ENCODE measurements at regions not wholly inside any gene's neighbourhood (a gene's known extent, or its start where the extent isn't known, plus 50 kb on each side); places are given as distances from the start of the nearest gene placed in this dataset.

DNA sequence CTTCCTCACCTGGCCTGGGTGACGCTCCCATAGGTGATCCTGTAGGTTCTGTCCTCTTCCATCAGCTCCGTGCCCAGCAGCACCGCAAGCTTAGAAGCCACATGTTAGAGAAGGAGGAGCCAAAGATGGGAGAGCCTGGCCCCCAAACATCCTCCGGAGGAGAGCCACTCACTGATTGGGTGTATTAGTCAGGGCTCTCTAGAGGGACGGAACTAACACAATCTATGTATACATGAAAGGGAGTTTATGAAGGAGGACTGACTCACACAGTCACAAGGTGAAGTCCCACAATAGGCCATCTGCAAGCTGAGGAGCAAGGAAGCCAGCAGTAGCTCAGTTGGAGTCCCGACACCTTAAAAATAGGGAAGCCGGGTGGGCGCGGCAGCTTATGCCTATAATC lies 1273.1 kb upstream of the TMEM132C start:
- H3K9me3 ChIP-seq: no peaks in the 10 kb centered on the region
- H3K4me3 ChIP-seq: no peak overlapping the region
- TF ChIP-seq, protein P1, sequence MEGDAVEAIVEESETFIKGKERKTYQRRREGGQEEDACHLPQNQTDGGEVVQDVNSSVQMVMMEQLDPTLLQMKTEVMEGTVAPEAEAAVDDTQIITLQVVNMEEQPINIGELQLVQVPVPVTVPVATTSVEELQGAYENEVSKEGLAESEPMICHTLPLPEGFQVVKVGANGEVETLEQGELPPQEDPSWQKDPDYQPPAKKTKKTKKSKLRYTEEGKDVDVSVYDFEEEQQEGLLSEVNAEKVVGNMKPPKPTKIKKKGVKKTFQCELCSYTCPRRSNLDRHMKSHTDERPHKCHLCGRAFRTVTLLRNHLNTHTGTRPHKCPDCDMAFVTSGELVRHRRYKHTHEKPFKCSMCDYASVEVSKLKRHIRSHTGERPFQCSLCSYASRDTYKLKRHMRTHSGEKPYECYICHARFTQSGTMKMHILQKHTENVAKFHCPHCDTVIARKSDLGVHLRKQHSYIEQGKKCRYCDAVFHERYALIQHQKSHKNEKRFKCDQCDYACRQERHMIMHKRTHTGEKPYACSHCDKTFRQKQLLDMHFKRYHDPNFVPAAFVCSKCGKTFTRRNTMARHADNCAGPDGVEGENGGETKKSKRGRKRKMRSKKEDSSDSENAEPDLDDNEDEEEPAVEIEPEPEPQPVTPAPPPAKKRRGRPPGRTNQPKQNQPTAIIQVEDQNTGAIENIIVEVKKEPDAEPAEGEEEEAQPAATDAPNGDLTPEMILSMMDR (IDR thresholded peaks at IDR 0.05): no peak
- TF ChIP-seq POLR2A (IDR thresholded peaks at IDR 0.05): no peak
- no peak for ATAC-seq
- H3K4me1 ChIP-seq: no peaks in the 10 kb centered on the region
- H3K36me3 ChIP-seq: no peaks in the 10 kb centered on the region
- 93 to 95% (median 94%) methylated on average over 9 of the region's 9 CpGs for WGBS, 4 donors
- DNase-seq: no peak
- H3K27me3 ChIP-seq: peaks cover 0 to 20% (median 0%) of the 10 kb centered on the region in 9 donors
- no peak overlapping the region for H3K27ac ChIP-seq
- intact Hi-C loops (cut with DNase I): no loop called here

DNA sequence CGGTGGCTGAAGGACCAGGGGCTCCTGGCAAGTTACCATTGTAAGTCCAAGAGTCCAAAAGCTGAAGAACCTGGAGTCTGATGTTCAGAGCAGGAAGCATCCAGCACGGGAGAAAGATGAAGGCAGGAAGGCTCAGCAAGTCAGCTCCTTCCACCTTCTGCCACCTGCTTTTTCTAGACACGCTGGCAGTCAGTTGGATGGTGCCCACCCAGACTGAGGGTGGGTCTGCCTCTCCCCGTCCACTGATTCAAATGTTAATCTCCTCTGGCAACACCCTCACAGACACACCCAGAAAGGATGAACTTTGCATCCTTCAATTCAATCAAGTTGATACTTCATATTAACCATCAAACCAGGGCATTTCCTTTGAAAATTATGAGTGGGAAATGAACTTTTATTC lies 1272.4 kb upstream of the TMEM132C start:
- Histone ChIP-seq H3K4me1 (no peaks in the 10 kb centered on the region), H3K9me3 (no peaks in the 10 kb centered on the region), H3K27ac (no peak overlapping the region), H3K4me3 (no peak overlapping the region), H3K27me3 (peaks cover 0 to 20% (median 0%) of the 10 kb centered on the region in 9 donors), H3K36me3 (no peaks in the 10 kb centered on the region)
- intact Hi-C loops (cut with DNase I): no loop called here
- WGBS, 4 donors: 59 to 76% (median 70%) methylated on average over 4 of the region's 4 CpGs
- DNase-seq (no peak), ATAC-seq (no peak)
- TF ChIP-seq POLR2A (IDR thresholded peaks at IDR 0.05): no peak
- TF ChIP-seq, protein P1 (IDR thresholded peaks at IDR 0.05): no peak

DNA sequence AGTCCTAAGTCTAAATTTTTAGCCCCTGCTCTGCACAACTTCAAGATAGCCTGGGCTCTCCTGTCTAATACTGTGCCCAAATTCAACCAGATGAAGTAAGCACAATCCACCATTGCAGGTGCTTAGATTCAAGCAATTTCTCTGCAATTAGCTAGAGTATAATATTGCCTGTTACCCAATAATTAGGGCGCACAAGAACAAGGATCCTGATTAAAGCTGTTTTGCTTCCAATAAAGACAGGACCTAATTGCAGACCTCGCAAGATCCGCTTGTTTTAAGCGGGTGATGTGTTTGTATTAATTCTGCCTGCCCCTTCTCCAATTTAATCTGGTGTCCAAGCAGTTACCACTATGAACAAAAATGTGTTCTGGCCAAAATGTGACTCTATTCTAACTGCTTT lies 1268.9 kb upstream of the TMEM132C start:
- H3K36me3 ChIP-seq: no peaks in the 10 kb centered on the region
- DNase-seq (no peak), ATAC-seq (no peak)
- WGBS, 4 donors: 85 to 93% (median 89%) methylated on average over 4 of the region's 4 CpGs
- peaks cover 0 to 21% (median 0%) of the 10 kb centered on the region in 9 donors for H3K27me3 ChIP-seq
- H3K4me1 ChIP-seq: no peaks in the 10 kb centered on the region
- no peaks in the 10 kb centered on the region for H3K9me3 ChIP-seq
- intact Hi-C loops (cut with DNase I): no loop called here
- no peak overlapping the region for H3K4me3 ChIP-seq
- TF ChIP-seq, protein P1 (IDR thresholded peaks at IDR 0.05): no peak
- TF ChIP-seq POLR2A (IDR thresholded peaks at IDR 0.05): no peak
- H3K27ac ChIP-seq: no peak overlapping the region

DNA sequence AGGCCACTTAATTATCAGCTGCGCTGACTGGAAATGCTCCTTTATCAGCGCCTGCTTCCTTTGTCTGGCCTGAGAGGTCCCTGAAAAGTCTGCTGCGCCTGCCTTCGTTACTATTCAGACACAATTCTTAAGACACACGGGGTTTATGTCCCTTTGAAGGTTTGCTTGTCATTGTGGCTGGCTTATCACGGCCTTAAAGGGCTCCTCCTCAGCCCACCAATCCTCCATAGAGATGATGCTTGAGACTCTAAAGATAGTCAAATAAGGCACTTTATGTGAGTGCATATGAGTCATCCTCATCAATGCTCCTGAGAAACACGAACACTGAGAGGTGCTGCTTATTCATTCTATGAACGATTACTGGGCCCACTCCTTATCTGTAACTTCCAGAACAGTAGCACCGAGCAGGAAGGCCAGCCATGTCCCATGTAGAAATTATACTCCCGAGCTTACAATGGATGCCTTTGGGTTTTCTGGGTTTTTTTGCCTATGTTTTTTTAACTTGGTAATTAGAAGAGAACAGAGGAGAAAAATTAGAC lies 1268.2 kb upstream of the TMEM132C start:
- ATAC-seq: no peak
- DNase-seq: no peak
- H3K36me3 ChIP-seq: no peaks in the 10 kb centered on the region
- WGBS, 4 donors: 12 to 16% (median 15%) methylated on average over 10 of the region's 10 CpGs
- H3K4me3 ChIP-seq: no peak overlapping the region
- H3K27me3 ChIP-seq: peaks cover 0 to 21% (median 0%) of the 10 kb centered on the region in 9 donors
- no peaks in the 10 kb centered on the region for H3K4me1 ChIP-seq
- H3K27ac ChIP-seq: no peak overlapping the region
- TF ChIP-seq, protein P1 (IDR thresholded peaks at IDR 0.05): no peak
- TF ChIP-seq POLR2A (IDR thresholded peaks at IDR 0.05): no peak
- intact Hi-C loops (cut with DNase I): no loop called here
- H3K9me3 ChIP-seq: no peaks in the 10 kb centered on the region

All from heart left ventricle (tissue), 16 donors.